Progenitor cell of endocrine pancreas (in vitro differentiated cells): ENCODE measurements at regions not wholly inside any gene's neighbourhood (a gene's known extent, or its start where the extent isn't known, plus 50 kb on each side); places are given as distances from the start of the nearest gene placed in this dataset.

ENCODE experiments used
- DNase-seq: peaks from one replicate; pipeline ENCODE4 v3.0.0; 2021; ENCODE audit warnings: low spot score; ENCODE audit not compliant: unreplicated experiment
- H3K27ac Mint-ChIP-seq: 2 replicates; pipeline ENCODE4 v1.8.0; 2021; ENCODE audit warnings: mild to moderate bottlenecking, moderate library complexity, mixed read lengths
- H3K27me3 Mint-ChIP-seq: 2 replicates; pipeline ENCODE4 v1.8.0; 2021; ENCODE audit warnings: mixed read lengths
- H3K36me3 Mint-ChIP-seq: 2 replicates; pipeline ENCODE4 v1.8.0; 2022; ENCODE audit warnings: mixed read lengths; ENCODE audit not compliant: insufficient read depth
- H3K4me1 Mint-ChIP-seq: 2 replicates; pipeline ENCODE4 v1.8.0; 2021; ENCODE audit warnings: low read depth, mixed read lengths
- H3K4me3 Mint-ChIP-seq: 2 replicates; pipeline ENCODE4 v1.8.0; 2021; ENCODE audit warnings: low read depth, mild to moderate bottlenecking, moderate library complexity, mixed read lengths
- H3K9me3 Mint-ChIP-seq: 2 replicates; pipeline ENCODE4 v1.8.0; 2021; ENCODE audit warnings: low read depth, mixed read lengths
- TF ChIP-seq, protein P1 (sequence below): fragments of 200-600 bp; sonication (generic); IDR thresholded peaks from one replicate; pipeline ENCODE4 v1.5.0; 2021; ENCODE audit warnings: antibody characterized with exemption, mild to moderate bottlenecking; ENCODE audit not compliant: unreplicated experiment

DNA sequence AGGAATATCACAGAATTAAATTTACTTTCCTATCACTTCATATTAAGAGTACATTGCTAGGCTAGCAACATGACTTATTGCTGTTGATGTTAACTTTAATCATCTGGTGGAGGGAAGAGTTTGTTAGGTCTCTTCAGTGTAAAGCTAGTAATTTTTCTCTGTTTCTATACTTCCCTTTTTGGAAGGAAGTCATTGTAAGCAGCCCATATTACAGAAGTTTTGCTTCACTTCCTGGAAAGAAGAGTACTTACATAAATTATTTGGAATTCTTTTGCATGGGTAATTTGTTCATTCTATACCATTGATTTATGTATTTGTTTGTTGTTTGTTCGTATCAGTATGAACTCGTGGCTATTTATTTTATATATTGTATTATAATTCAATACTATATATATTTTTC lies 405.2 kb downstream of the RFPL4B start:
- no peak for DNase-seq
- H3K9me3 Mint-ChIP-seq = peaks cover 5% of the 10 kb centered on the region
- no peaks in the 10 kb centered on the region for H3K36me3 Mint-ChIP-seq
- no peak overlapping the region for H3K4me3 Mint-ChIP-seq
- H3K27ac Mint-ChIP-seq = no peak overlapping the region
- no peaks in the 10 kb centered on the region for H3K4me1 Mint-ChIP-seq
- TF ChIP-seq, protein P1, sequence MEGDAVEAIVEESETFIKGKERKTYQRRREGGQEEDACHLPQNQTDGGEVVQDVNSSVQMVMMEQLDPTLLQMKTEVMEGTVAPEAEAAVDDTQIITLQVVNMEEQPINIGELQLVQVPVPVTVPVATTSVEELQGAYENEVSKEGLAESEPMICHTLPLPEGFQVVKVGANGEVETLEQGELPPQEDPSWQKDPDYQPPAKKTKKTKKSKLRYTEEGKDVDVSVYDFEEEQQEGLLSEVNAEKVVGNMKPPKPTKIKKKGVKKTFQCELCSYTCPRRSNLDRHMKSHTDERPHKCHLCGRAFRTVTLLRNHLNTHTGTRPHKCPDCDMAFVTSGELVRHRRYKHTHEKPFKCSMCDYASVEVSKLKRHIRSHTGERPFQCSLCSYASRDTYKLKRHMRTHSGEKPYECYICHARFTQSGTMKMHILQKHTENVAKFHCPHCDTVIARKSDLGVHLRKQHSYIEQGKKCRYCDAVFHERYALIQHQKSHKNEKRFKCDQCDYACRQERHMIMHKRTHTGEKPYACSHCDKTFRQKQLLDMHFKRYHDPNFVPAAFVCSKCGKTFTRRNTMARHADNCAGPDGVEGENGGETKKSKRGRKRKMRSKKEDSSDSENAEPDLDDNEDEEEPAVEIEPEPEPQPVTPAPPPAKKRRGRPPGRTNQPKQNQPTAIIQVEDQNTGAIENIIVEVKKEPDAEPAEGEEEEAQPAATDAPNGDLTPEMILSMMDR = no peak
- no peaks in the 10 kb centered on the region for H3K27me3 Mint-ChIP-seq

DNA sequence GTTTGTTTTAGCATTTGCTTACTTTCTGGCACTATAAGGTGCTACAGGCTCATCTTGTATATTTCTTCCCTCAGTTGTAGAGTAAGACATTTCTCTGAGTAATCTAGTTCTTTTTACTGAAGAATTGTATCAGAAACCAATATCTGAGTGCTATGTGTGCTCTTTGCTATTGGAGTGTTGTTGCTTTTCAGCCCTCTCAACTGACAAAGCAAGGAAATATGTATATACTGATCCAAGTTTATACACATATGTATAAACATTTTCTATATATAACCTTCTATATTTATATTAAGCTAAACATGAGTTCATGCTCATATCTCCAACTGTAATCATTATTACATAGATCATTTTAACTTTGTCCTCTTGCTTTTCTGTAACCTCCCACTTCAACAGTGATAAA lies 405.7 kb downstream of the RFPL4B start:
- Mint-ChIP-seq H3K4me3 (no peak overlapping the region), H3K4me1 (no peaks in the 10 kb centered on the region), H3K9me3 (peaks cover 5% of the 10 kb centered on the region), H3K36me3 (no peaks in the 10 kb centered on the region), H3K27me3 (no peaks in the 10 kb centered on the region), H3K27ac (no peak overlapping the region)
- DNase-seq = no peak
- TF ChIP-seq, protein P1 = no peak

DNA sequence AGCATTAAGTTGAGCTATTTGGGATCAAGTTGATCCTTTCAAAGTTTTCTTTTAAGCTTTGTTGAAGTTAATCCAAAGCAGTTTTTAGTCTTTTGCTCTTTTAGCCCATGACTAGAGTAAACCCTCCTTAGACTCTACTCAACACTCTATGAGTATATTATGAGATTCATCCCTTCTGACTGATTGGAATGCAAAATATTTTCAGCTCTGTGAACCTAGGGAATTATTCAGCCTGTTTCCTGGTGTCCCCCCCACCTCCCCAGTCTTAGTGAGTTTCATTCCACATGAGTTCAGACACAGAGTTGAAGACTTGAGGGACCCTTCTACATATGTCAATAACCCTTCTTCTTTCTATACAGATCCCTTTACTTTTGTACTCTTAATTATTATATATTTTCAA lies 413.7 kb downstream of the RFPL4B start:
- peaks cover 5% of the 10 kb centered on the region for H3K9me3 Mint-ChIP-seq
- TF ChIP-seq, protein P1 = no peak
- no peak overlapping the region for H3K27ac Mint-ChIP-seq
- H3K36me3 Mint-ChIP-seq = no peaks in the 10 kb centered on the region
- H3K4me1 Mint-ChIP-seq = peaks cover 30% of the 10 kb centered on the region
- no peaks in the 10 kb centered on the region for H3K27me3 Mint-ChIP-seq
- H3K4me3 Mint-ChIP-seq = no peak overlapping the region
- DNase-seq = no peak

DNA sequence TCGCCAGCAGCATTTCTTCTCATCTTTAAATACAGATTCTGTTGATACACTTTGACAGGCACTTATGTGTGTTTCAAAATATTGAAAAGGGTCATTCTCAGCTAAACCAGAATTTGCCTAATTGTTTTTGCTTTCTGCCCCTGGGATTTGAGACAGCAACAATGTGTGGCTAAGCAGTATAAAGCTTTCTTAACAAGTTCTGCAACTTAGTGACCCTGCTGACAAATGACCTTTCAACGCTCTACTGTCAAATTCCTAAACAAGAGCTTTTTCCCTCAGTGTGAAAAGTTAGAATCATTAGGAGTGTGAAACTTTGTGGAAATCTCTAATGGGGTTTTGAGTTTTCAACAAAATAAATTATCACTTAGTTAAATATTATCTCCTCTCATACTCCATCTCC lies 414.6 kb downstream of the RFPL4B start:
- H3K9me3 Mint-ChIP-seq = no peaks in the 10 kb centered on the region
- no peaks in the 10 kb centered on the region for H3K27me3 Mint-ChIP-seq
- TF ChIP-seq, protein P1 = no peak
- H3K4me1 Mint-ChIP-seq = peaks cover 30% of the 10 kb centered on the region
- H3K36me3 Mint-ChIP-seq = no peaks in the 10 kb centered on the region
- H3K4me3 Mint-ChIP-seq = no peak overlapping the region
- H3K27ac Mint-ChIP-seq = peak overlapping the region; percentile 4
- DNase-seq = no peak

DNA sequence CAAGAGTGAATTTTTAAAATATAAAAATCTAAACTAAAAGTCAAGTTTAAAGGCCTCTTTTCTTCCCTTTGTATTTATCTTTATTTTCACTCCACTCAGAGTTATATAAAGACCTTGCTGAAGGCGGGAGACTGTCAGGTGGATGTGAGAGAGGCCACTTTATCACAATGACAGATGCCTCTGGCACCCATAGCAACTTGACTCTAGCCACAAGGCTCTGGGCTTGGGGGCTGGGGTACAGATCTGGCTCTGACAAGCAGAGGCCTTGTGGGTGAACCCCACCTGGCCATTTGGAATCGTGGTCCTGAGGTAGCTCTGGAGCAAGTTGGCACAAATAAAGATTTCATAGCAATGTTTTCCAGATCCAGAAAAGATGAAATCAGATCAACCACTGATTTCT lies 417.2 kb downstream of the RFPL4B start:
- H3K4me3 Mint-ChIP-seq = no peak overlapping the region
- no peak for DNase-seq
- H3K36me3 Mint-ChIP-seq = no peaks in the 10 kb centered on the region
- peaks cover 30% of the 10 kb centered on the region for H3K4me1 Mint-ChIP-seq
- peaks cover 11% of the 10 kb centered on the region for H3K9me3 Mint-ChIP-seq
- H3K27ac Mint-ChIP-seq = peak overlapping the region; percentile 66
- H3K27me3 Mint-ChIP-seq = no peaks in the 10 kb centered on the region
- TF ChIP-seq, protein P1 = no peak
